ENCODE measurements at regions not wholly inside any gene's neighbourhood (a gene's known extent, or its start where the extent isn't known, plus 50 kb on each side); places are given as distances from the start of the nearest gene placed in this dataset.

GRCh38 chr3:5425371-5425770 lies 237.9 kb downstream of the EDEM1 start (continued):
- TF ChIP-seq USF2 (IDR thresholded peaks at IDR 0.05) (no peak), MYC (IDR thresholded peaks at IDR 0.05; ENCODE audit: borderline replicate concordance, low read length) (no peak)

GRCh38 chr3:5426094-5426883 lies 238.8 kb downstream of the EDEM1 start:
- 0 out of 6 replicates have a peak overlapping the region, but pooled peaks of 1 of the 2 experiments have one; percentile 13 for H3K27ac ChIP-seq
- no peaks in the 10 kb centered on the region for H3K4me1 ChIP-seq
- DNase-seq (ENCODE audit: low read depth in 1 of 2, low spot score in 1 of 2) (peak; percentile 49 to 78), FAIRE-seq (no peak), ATAC-seq (peak; percentile 96 to 99)
- H3K4me2 ChIP-seq = no peak overlapping the region
- 36% methylated on average over 25 of the region's 25 CpGs for WGBS (ENCODE audit: missing lambda C conversion rate)
- no peaks in the 10 kb centered on the region for H3K9me3 ChIP-seq
- TF ChIP-seq REST (IDR thresholded peaks at IDR 0.05) (no peak), GATA3 (IDR thresholded peaks at IDR 0.05; ENCODE audit: borderline replicate concordance) (no peak), RAD21 (conservative IDR thresholded peaks at IDR 0.05 in 1 of 2, IDR thresholded peaks at IDR 0.05 in 1 of 2) (peak; percentile 78 to 88), USF2 (IDR thresholded peaks at IDR 0.05) (no peak), NR3C1 (IDR thresholded peaks at IDR 0.05) (no peak), MAX (IDR thresholded peaks at IDR 0.05) (peak; percentile 43; the same call in 1 of the 2 replicates), TFCP2L1 (CRISPR knock-in tag; IDR thresholded peaks at IDR 0.05) (no peak), SMC3 (IDR thresholded peaks at IDR 0.05) (peak; percentile 75), CTCF (IDR thresholded peaks at IDR 0.05) (peak; percentile 82), ZNF302 (CRISPR knock-in tag; IDR thresholded peaks at IDR 0.05) (no peak), MAFK (IDR thresholded peaks at IDR 0.05; ENCODE audit: partially characterized antibody) (peak; percentile 83), JUNB (IDR thresholded peaks at IDR 0.05) (no peak), HOXA7 (CRISPR knock-in tag; IDR thresholded peaks at IDR 0.05) (no peak), ZC3H11A (IDR thresholded peaks at IDR 0.05) (no peak), EHMT2 (IDR thresholded peaks at IDR 0.05; ENCODE audit: low read depth) (no peak), NFE2L2 (conservative IDR thresholded peaks at IDR 0.05; ENCODE audit: low read length) (no peak), FOXS1 (CRISPR knock-in tag; IDR thresholded peaks at IDR 0.05) (no peak), RNF2 (IDR thresholded peaks at IDR 0.05; ENCODE audit: borderline replicate concordance, low read depth) (no peak), RFX5 (IDR thresholded peaks at IDR 0.05) (no peak), HMGXB4 (CRISPR knock-in tag; IDR thresholded peaks at IDR 0.05; ENCODE audit: borderline replicate concordance) (no peak), RCOR1 (IDR thresholded peaks at IDR 0.05; ENCODE audit: low read depth, low read length) (no peak), MAZ (IDR thresholded peaks at IDR 0.05; ENCODE audit: borderline replicate concordance, low read depth, low read length) (no peak), EHF (CRISPR knock-in tag; IDR thresholded peaks at IDR 0.05) (no peak), ZSCAN20 (CRISPR knock-in tag; IDR thresholded peaks at IDR 0.05) (no peak), ESRRA (IDR thresholded peaks at IDR 0.05; ENCODE audit: borderline replicate concordance, low read length) (no peak), CHD2 (IDR thresholded peaks at IDR 0.05; ENCODE audit: low read length, partially characterized antibody) (no peak)
- no peak overlapping the region for H3K4me3 ChIP-seq
- ChIA-PET POLR2A (no interaction called here), CTCF (interaction anchor here (0.6 to 2.4 kb wide), 13 partner anchors 9 to 1376 kb away, joined by 3 to 12 read pairs (median 3); no protein-coding TSS in a partner anchor)

Data from A549 (cell line).